Amniotic stem cell (primary cell): ENCODE measurements at regions not wholly inside any gene's neighbourhood (a gene's known extent, or its start where the extent isn't known, plus 50 kb on each side); places are given as distances from the start of the nearest gene placed in this dataset.

Experiments used
- DNase-seq: peaks from one replicate; lab custom pipeline; 2025; lab: John Stamatoyannopoulos, UW

GRCh38 chrX:2608638-2609430 lies 82.3 kb upstream of the CD99 start:
- DNase-seq: no peak

- no peak for DNase-seq
Measured at GRCh38 chrX:2607113-2607512, 84.0 kb upstream of the CD99 start.

- DNase-seq: no peak
Measured at GRCh38 chrX:2600564-2600963, 90.5 kb upstream of the CD99 start.

- DNase-seq: no peak
Measured at GRCh38 chrX:2596555-2597255, 94.4 kb upstream of the CD99 start.

- no peak for DNase-seq
Measured at GRCh38 chrX:2596045-2596444, 95.0 kb upstream of the CD99 start.

GRCh38 chrX:2595258-2595657 lies 94.5 kb upstream of the DHRSX start:
- DNase-seq: no peak

- no peak for DNase-seq
Measured at GRCh38 chrX:2594491-2594890, 93.7 kb upstream of the DHRSX start.

GRCh38 chrX:2592279-2592678 lies 91.5 kb upstream of the DHRSX start:
- DNase-seq: no peak

GRCh38 chrX:2589186-2590020 lies 88.6 kb upstream of the DHRSX start:
- DNase-seq: no peak

- DNase-seq: no peak
Measured at GRCh38 chrX:2588049-2588448, 87.3 kb upstream of the DHRSX start.

- DNase-seq: no peak
Measured at GRCh38 chrX:2587146-2587545, 86.4 kb upstream of the DHRSX start.

GRCh38 chrX:2585158-2585470 lies 84.3 kb upstream of the DHRSX start:
- no peak for DNase-seq

GRCh38 chrX:2584251-2585157 lies 83.7 kb upstream of the DHRSX start:
- DNase-seq: no peak

- DNase-seq: no peak
Measured at GRCh38 chrX:2583194-2584162, 82.7 kb upstream of the DHRSX start.

GRCh38 chrX:2582667-2583066 lies 81.9 kb upstream of the DHRSX start:
- DNase-seq: no peak

GRCh38 chrX:2581296-2581695 lies 80.5 kb upstream of the DHRSX start:
- DNase-seq: no peak

- no peak for DNase-seq
Measured at GRCh38 chrX:2578864-2579263, 78.1 kb upstream of the DHRSX start.

- no peak for DNase-seq
Measured at GRCh38 chrX:2577844-2578466, 77.2 kb upstream of the DHRSX start.

- no peak for DNase-seq
Measured at GRCh38 chrX:2576793-2577192, 76.0 kb upstream of the DHRSX start.

- DNase-seq: no peak
Measured at GRCh38 chrX:2574271-2574670, 73.5 kb upstream of the DHRSX start.
